ENCODE measurements at regions not wholly inside any gene's neighbourhood (a gene's known extent, or its start where the extent isn't known, plus 50 kb on each side); places are given as distances from the start of the nearest gene placed in this dataset.
"Not testable (repeated sequence)": the region's sequence is repeated elsewhere in the genome, so short reads cannot be mapped to it uniquely, and the experiment has no call there.

DNA sequence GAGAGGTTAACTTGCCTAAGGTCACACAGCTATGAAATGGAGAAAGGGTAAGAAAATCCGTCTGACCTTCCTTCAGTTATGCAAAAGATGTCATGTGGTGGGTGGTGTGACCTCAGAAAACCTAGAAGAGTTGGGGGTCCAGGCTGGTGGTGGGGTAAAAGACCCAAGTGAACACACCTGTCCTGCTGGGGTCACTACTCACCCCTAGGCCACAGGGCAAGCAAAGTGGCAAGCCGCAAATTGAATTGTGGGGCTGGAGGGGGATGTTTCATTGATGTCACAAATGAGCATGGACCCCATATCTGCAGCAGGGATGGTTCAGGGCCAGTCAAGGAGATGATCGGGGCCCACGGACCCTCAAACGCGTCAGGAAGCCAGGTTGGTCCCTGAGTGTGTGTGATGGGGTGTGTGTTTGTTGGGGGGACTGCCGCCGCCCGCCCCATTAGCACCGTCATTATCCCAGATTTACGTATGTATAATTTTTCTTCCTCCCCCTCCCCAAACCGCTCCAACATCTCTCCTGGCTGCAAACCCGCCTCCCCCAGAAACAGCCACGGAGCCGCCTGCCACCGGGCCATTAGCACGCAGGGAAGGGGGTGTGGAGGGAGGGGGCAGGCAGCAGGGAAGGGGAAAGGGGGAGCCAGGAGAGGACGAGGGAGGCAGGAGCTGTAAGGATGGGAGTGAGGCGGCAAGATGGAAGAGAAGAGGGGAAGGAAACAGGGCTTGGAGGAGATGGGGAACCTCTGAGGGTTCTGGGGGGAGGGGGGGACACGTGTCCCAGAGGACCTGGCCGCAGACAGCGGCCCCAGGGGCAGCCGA lies 157.4 kb downstream of the CRLF3 start:
- peak in 2 of 6 donors; percentile 50 to 70 for DNase-seq (ENCODE audit: low read depth in 4 of 6, low spot score in 6 of 6)
- not testable (repeated sequence) for H3K27me3 ChIP-seq (ENCODE audit: control insufficient read depth, insufficient read depth, low read length); H3K9me3 ChIP-seq (ENCODE audit: control insufficient read depth, insufficient read depth, low read length); H3K36me3 ChIP-seq (ENCODE audit: control insufficient read depth, insufficient read depth, low read length)
- Histone ChIP-seq H3K27ac (ENCODE audit: low read depth, low read length) (peak overlapping the region; percentile 67), H3K4me3 (ENCODE audit: low read depth, low read length) (peak overlapping the region; percentile 43), H3K4me1 (ENCODE audit: control insufficient read depth, insufficient read depth, low read length) (peaks cover 14% of the 10 kb centered on the region)
- 5% methylated on average over 2 of the region's 23 CpGs for WGBS (ENCODE audit: insufficient coverage)

DNA sequence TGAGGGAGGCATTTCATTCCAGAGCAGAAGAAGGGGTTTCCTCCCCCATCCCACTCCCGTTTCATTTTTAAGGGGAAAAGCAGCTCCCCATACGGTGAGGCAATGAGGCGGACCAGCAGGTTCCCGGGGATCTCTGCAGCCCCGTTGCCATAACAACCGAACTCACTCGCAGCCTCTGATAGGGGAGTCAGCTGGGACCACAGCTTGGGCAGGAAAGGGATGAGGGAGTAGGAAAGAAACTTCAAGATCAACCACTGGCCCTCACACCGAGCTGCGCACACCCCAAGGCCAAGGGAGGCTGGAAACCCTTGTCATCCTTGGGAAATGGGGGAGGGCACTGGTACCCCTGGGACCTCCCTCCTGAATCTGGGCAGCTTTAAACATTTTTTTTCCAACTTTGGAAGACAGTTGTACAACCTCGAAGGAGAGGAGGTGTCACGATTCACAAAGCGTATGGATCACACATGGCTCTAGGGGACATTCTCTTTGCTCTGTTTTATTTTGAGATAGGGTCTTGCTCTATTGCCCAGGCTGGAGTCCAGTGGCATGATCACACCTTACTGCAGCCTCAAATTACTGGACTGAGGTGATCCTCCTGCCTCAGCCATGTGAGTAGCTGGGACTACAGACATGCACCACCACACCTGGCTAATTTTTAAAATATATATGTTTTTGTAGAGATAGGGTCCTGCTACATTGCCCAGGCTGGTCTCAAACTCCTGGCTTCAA lies 160.6 kb downstream of the CRLF3 start:
- DNase-seq (ENCODE audit: low read depth in 4 of 6, low spot score in 6 of 6): peak in 4 of 6 donors; percentile 22 to 90 (median 52)
- 0% methylated on average over 2 of the region's 12 CpGs for WGBS (ENCODE audit: insufficient coverage)

DNA sequence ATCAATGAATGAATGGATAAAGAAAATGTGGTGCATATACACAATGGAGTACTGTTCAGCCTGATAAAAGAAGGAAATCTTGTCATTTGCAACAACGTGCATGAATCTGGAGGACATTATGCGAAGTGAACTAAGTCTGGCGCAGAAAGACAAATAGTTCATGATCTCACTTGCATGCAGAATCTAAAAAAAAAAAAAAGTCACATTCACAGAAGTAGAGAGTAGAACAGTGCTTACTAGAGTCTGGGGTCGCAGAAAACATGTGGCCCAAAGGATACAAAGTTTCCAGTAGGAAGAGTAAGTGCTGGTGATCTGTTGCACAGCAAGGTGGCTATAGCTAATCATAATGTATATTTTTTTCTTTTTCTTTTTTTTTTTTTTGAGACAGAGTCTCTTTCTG lies 167.3 kb downstream of the CRLF3 start:
- not testable (repeated sequence) for H3K4me1 ChIP-seq (ENCODE audit: control insufficient read depth, insufficient read depth, low read length); H3K36me3 ChIP-seq (ENCODE audit: control insufficient read depth, insufficient read depth, low read length); H3K27me3 ChIP-seq (ENCODE audit: control insufficient read depth, insufficient read depth, low read length); H3K27ac ChIP-seq (ENCODE audit: low read depth, low read length); H3K9me3 ChIP-seq (ENCODE audit: control insufficient read depth, insufficient read depth, low read length); DNase-seq (ENCODE audit: low read depth in 4 of 6, low spot score in 6 of 6); H3K4me3 ChIP-seq (ENCODE audit: low read depth, low read length)
- WGBS (ENCODE audit: insufficient coverage): no CpG with 5 or more reads among the region's 4 CpGs

More for the DNA sequence above, 160.6 kb downstream of the CRLF3 start:
- not testable (repeated sequence) for H3K27ac ChIP-seq (ENCODE audit: low read depth, low read length); H3K4me1 ChIP-seq (ENCODE audit: control insufficient read depth, insufficient read depth, low read length); H3K27me3 ChIP-seq (ENCODE audit: control insufficient read depth, insufficient read depth, low read length); H3K36me3 ChIP-seq (ENCODE audit: control insufficient read depth, insufficient read depth, low read length); H3K9me3 ChIP-seq (ENCODE audit: control insufficient read depth, insufficient read depth, low read length); H3K4me3 ChIP-seq (ENCODE audit: low read depth, low read length)

DNA sequence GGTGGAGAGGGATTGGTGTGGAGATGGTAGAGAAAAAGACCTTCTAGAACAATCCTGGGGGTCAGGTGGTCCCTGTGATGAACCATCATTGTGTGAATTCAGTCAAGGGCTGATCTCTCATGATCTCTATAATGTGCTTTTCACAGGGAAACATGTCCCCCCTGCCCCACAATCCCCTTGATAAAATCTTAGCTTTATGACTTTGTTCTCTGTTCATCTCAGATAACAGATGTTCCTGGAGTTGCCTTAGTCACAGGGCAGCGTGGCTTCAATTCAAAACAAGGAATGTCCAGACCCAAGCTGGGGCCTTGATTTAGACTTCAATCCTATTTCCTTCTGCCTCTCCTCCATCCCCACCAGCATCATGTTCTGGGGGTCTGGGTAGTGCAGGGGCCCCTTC lies 171.5 kb downstream of the CRLF3 start:
- H3K27me3 ChIP-seq (ENCODE audit: control insufficient read depth, insufficient read depth, low read length); DNase-seq (ENCODE audit: low read depth in 4 of 6, low spot score in 6 of 6); H3K9me3 ChIP-seq (ENCODE audit: control insufficient read depth, insufficient read depth, low read length); H3K4me3 ChIP-seq (ENCODE audit: low read depth, low read length); H3K27ac ChIP-seq (ENCODE audit: low read depth, low read length); H3K4me1 ChIP-seq (ENCODE audit: control insufficient read depth, insufficient read depth, low read length); H3K36me3 ChIP-seq (ENCODE audit: control insufficient read depth, insufficient read depth, low read length): not testable (repeated sequence)
- no CpG with 5 or more reads among the region's 1 CpG for WGBS (ENCODE audit: insufficient coverage)

DNA sequence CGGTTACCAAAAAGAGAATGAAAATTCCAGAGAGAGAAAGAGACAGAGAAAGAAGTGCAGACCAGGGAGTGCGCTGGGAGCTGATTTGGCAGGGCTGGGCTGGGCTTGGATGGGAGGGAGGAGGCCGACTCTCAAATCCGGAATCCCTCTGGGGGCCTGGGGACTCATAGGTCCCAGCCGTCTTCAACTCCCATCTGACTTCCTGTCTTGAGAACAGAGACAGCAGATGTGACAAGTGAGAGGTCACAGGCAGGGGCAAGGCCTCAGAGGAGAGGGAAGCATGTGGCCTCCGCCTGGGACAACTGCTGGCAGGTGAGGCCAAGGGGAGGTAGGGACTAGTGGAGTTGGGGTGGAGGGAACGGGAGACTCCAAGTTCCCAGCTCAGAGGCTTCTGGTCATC lies 172.9 kb downstream of the GOSR1 start:
- no CpG with 5 or more reads among the region's 7 CpGs for WGBS (ENCODE audit: insufficient coverage)
- H3K36me3 ChIP-seq (ENCODE audit: control insufficient read depth, insufficient read depth, low read length); DNase-seq (ENCODE audit: low read depth in 4 of 6, low spot score in 6 of 6); H3K9me3 ChIP-seq (ENCODE audit: control insufficient read depth, insufficient read depth, low read length); H3K27me3 ChIP-seq (ENCODE audit: control insufficient read depth, insufficient read depth, low read length); H3K4me3 ChIP-seq (ENCODE audit: low read depth, low read length); H3K27ac ChIP-seq (ENCODE audit: low read depth, low read length); H3K4me1 ChIP-seq (ENCODE audit: control insufficient read depth, insufficient read depth, low read length): not testable (repeated sequence)

DNA sequence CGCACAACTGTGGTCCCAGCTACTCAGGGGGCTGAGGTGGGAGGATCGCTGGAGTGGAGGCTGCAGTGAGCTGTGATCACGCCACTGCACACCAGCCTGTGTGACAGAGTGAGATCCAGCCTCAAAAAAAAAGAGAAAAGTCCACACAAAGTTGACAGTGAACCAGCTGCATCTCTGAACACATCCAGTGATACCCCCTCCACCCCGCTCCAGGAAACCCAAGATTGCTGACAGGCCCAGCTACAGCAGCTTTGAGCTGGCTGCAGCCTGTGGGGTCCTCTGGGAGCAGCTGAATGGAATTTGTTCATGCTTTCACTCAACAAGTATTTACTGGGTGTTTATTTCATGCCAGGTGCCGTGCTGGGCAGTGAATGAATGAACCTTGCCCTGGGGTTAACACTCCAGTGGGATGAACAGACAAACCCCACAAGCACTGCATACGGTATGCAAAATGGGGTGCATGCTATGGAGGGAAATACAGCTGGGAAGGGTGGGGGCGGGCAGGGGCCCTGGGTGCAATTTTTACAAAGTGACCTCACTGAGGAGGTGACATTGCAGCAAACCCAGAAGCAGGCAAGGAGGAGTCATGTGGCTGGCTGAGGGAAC lies 170.9 kb downstream of the GOSR1 start:
- not testable (repeated sequence) for H3K9me3 ChIP-seq (ENCODE audit: control insufficient read depth, insufficient read depth, low read length); H3K4me3 ChIP-seq (ENCODE audit: low read depth, low read length); H3K27ac ChIP-seq (ENCODE audit: low read depth, low read length); H3K4me1 ChIP-seq (ENCODE audit: control insufficient read depth, insufficient read depth, low read length); H3K27me3 ChIP-seq (ENCODE audit: control insufficient read depth, insufficient read depth, low read length); DNase-seq (ENCODE audit: low read depth in 4 of 6, low spot score in 6 of 6); H3K36me3 ChIP-seq (ENCODE audit: control insufficient read depth, insufficient read depth, low read length)
- WGBS (ENCODE audit: insufficient coverage): 68% methylated on average over 3 of the region's 7 CpGs

DNA sequence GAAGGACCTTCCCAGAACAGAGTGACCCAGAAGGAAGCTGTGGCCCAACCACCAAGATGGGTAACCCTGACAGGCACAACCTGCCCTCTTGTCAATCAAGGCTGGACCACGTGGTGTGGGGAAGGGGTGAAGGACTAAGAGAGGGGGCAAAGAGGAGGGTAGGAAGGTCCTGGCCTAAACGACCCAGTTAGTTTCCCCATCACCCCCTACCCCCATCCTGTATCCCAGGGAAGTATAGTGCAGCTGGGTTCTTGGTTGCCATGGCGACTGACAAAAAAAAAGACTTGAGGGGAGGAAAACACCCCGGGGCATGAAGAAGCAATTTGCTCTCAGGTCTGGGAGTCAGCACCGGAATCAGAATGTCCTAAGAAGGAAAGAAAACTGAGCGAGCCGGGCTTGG lies 168.7 kb downstream of the GOSR1 start:
- not testable (repeated sequence) for H3K36me3 ChIP-seq (ENCODE audit: control insufficient read depth, insufficient read depth, low read length); H3K9me3 ChIP-seq (ENCODE audit: control insufficient read depth, insufficient read depth, low read length); H3K4me1 ChIP-seq (ENCODE audit: control insufficient read depth, insufficient read depth, low read length); H3K27me3 ChIP-seq (ENCODE audit: control insufficient read depth, insufficient read depth, low read length); H3K27ac ChIP-seq (ENCODE audit: low read depth, low read length); H3K4me3 ChIP-seq (ENCODE audit: low read depth, low read length)
- no CpG with 5 or more reads among the region's 7 CpGs for WGBS (ENCODE audit: insufficient coverage)
- peak in 2 of 6 donors; percentile 49 to 58 for DNase-seq (ENCODE audit: low read depth in 4 of 6, low spot score in 6 of 6)

DNA sequence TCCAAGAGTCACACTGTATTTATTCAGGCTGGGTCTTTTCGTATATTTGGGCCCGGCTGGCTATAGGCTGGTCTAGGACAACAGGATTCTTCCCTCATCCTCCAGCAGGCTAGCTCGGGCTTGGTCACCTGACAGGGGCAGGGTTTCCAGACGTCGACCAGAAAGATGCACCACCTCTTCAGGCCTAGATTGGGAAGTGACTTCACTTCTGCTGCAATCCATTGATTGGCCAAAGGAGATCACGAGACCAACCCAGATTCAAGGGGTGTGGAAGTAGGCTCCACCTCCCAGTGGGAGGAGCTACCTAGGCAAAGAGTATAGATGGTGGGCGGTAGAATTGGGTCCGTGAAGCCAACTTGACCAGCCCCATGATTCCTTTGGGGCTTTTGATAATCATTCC lies 167.5 kb downstream of the GOSR1 start:
- DNase-seq (ENCODE audit: low read depth in 4 of 6, low spot score in 6 of 6); H3K9me3 ChIP-seq (ENCODE audit: control insufficient read depth, insufficient read depth, low read length); H3K36me3 ChIP-seq (ENCODE audit: control insufficient read depth, insufficient read depth, low read length); H3K27ac ChIP-seq (ENCODE audit: low read depth, low read length); H3K4me1 ChIP-seq (ENCODE audit: control insufficient read depth, insufficient read depth, low read length); H3K4me3 ChIP-seq (ENCODE audit: low read depth, low read length); H3K27me3 ChIP-seq (ENCODE audit: control insufficient read depth, insufficient read depth, low read length): not testable (repeated sequence)
- WGBS (ENCODE audit: insufficient coverage): no CpG with 5 or more reads among the region's 8 CpGs

DNA sequence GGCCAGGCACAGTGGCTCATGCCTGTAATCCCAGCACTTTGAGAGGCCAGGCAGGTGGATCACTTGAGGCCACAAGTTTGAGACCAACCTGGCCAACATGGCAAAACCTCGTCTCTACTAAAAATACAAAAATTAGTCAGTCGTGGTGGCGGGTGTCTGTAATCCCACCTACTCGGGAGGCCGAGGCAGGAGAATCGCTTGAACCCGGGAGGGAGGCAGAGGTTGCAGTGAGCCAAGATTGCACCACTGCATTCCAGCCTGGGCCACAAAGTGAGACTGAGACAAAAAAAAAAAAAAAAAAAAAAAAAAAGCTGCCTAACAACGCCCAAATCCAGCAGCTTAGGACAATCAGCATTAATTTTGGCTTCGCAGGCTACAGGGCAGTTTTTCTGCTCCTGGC lies 167.1 kb downstream of the GOSR1 start:
- not testable (repeated sequence) for H3K4me1 ChIP-seq (ENCODE audit: control insufficient read depth, insufficient read depth, low read length); H3K4me3 ChIP-seq (ENCODE audit: low read depth, low read length); H3K36me3 ChIP-seq (ENCODE audit: control insufficient read depth, insufficient read depth, low read length); H3K9me3 ChIP-seq (ENCODE audit: control insufficient read depth, insufficient read depth, low read length); H3K27ac ChIP-seq (ENCODE audit: low read depth, low read length); DNase-seq (ENCODE audit: low read depth in 4 of 6, low spot score in 6 of 6); H3K27me3 ChIP-seq (ENCODE audit: control insufficient read depth, insufficient read depth, low read length)
- no CpG with 5 or more reads among the region's 9 CpGs for WGBS (ENCODE audit: insufficient coverage)

DNA sequence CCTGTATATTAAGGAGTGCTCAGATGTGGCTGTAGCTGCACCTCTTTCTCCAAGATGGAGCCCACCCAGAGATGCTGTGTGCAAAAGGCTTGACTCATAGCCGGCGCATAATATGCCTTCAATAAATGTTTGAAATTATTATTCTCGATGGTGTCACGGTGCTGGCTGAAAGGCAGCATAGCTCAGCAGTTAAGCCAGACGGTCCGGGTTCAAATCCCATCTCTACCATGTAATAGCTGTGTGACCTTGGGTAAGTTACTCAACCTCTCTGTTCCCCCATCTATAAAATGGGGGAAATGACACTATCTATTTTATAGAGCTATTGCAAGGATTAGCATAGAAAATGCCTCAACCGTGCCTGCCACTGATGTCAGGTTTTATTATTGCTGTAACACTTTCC lies 164.2 kb downstream of the GOSR1 start:
- WGBS (ENCODE audit: insufficient coverage): no CpG with 5 or more reads among the region's 7 CpGs
- H3K9me3 ChIP-seq (ENCODE audit: control insufficient read depth, insufficient read depth, low read length); H3K4me3 ChIP-seq (ENCODE audit: low read depth, low read length); H3K36me3 ChIP-seq (ENCODE audit: control insufficient read depth, insufficient read depth, low read length); DNase-seq (ENCODE audit: low read depth in 4 of 6, low spot score in 6 of 6); H3K27ac ChIP-seq (ENCODE audit: low read depth, low read length); H3K4me1 ChIP-seq (ENCODE audit: control insufficient read depth, insufficient read depth, low read length); H3K27me3 ChIP-seq (ENCODE audit: control insufficient read depth, insufficient read depth, low read length): not testable (repeated sequence)

Data from spinal cord (tissue), 9 donors.